Erythroblast (primary cell): ENCODE measurements at regions not wholly inside any gene's neighbourhood (a gene's known extent, or its start where the extent isn't known, plus 50 kb on each side); places are given as distances from the start of the nearest gene placed in this dataset.

Experiments
- GATA1 ChIP-seq: IDR thresholded peaks from 2 replicates; pipeline ENCODE4 v1.6.1; 2011; ENCODE audit warnings: low read depth, mild to moderate bottlenecking, control low read depth, low read length, moderate library complexity
- POLR2A ChIP-seq: IDR thresholded peaks from 2 replicates; pipeline ENCODE4 v1.6.1; 2011; ENCODE audit warnings: mild to moderate bottlenecking, low read length

GRCh38 chr10:124162774-124163354 is 69.5 kb upstream of the CHST15 start:
- TF ChIP-seq POLR2A, result no peak
- no peak for TF ChIP-seq GATA1
